HepG2 (cell line): ENCODE measurements at regions not wholly inside any gene's neighbourhood (a gene's known extent, or its start where the extent isn't known, plus 50 kb on each side); places are given as distances from the start of the nearest gene placed in this dataset.

Experiments used
- ATAC-seq: fragments of 200-7000 bp; cut with Tn5 transposase; 3 replicates; pipeline ENCODE4 v1.9.1; 2020; ENCODE audit warnings: mild to moderate bottlenecking, moderate library complexity
- BruUV-seq: library from RNA; stranded (reverse); fragments of 400-500 nt; replicated peaks from 2 replicates; lab custom pipeline; 2021; lab: Mats Ljungman, UMichigan
- CTCF ChIA-PET: fragments of 300-600 bp; formaldehyde crosslinking; extraction: SDS; loops from one replicate; lab custom pipeline; 2021; ENCODE audit warnings: low total read pairs, inconsistent platforms, low intra/inter-chr PET ratio; lab: Yijun Ruan, JAX
- POLR2A ChIA-PET: fragments of 350-600 bp; sonication (Branson Sonifier 250); formaldehyde crosslinking; loops from one replicate; lab custom pipeline; 2020; ENCODE audit warnings: antibody characterized with exemption, inconsistent platforms; lab: Yijun Ruan, JAX
- DNase-seq: peaks from one replicate; pipeline ENCODE4 v3.0.0-alpha.2; 2015; ENCODE audit warnings: low spot score
- FAIRE-seq: peaks from 3 replicates; lab custom pipeline; 2011; peaks lifted over from hg19 to GRCh38; lab: Jason Lieb, UNC
- H2AFZ ChIP-seq: one replicate; pipeline ENCODE4 v1.6.1; 2011; ENCODE audit warnings: low read length, inconsistent platforms
- H3K27ac ChIP-seq: fragments of 300-600 bp; 3 replicates; pipeline ENCODE4 v1.8.0; 2011; ENCODE audit warnings: mixed run types, mild to moderate bottlenecking, mixed read lengths, low read length, inconsistent platforms; ENCODE audit not compliant: insufficient read depth; ENCODE audit errors: extremely low read length
- H3K27me3 ChIP-seq, 2 experiments: fragments of 200-600 bp in 1 of 2; 2 replicates in 1 of 2; 3 replicates in 1 of 2; pipeline versions ENCODE4 v1.6.0 to v1.8.0; 2011; ENCODE audit warnings: low read length in 2 of 2, mild to moderate bottlenecking in 2 of 2, moderate library complexity in 2 of 2, inconsistent platforms in 1 of 2; ENCODE audit not compliant: insufficient read depth in 2 of 2, control insufficient read depth in 1 of 2
- H3K36me3 ChIP-seq, 2 experiments: fragments of 200-600 bp in 1 of 2; replicated peaks in 1 of 2; 2 replicates in 1 of 2; 3 replicates in 1 of 2; pipeline versions ENCODE4 v1.5.1 to v1.8.0; 2011; ENCODE audit warnings: low read length in 2 of 2, inconsistent platforms in 1 of 2; ENCODE audit not compliant: insufficient read depth in 2 of 2, control insufficient read depth in 1 of 2
- H3K4me1 ChIP-seq: 2 replicates; pipeline ENCODE4 v1.5.1; 2012; ENCODE audit warnings: low read length, inconsistent platforms; ENCODE audit not compliant: insufficient read depth
- H3K4me2 ChIP-seq: 2 replicates; pipeline ENCODE4 v1.6.0; 2011; ENCODE audit warnings: low read depth, low read length, inconsistent platforms
- H3K4me3 ChIP-seq, 3 experiments: fragments of 200-600 bp in 1 of 3; sonication (generic), shearing (Covaris generic) in 1 of 3; replicated peaks in 1 of 3; 2 replicates each; pipeline ENCODE4 v1.5.1; 2011 to 2016; ENCODE audit warnings: low read length in 3 of 3, inconsistent platforms in 2 of 3, low read depth in 2 of 3, mild to moderate bottlenecking in 2 of 3, control low read depth in 1 of 3, mixed read lengths in 1 of 3; ENCODE audit not compliant: insufficient read depth in 1 of 3
- H3K79me2 ChIP-seq: one replicate; pipeline ENCODE4 v1.6.1; 2011; ENCODE audit warnings: low read length, inconsistent platforms; ENCODE audit not compliant: insufficient read depth
- H3K9ac ChIP-seq: 2 replicates; pipeline ENCODE4 v1.6.0; 2011; ENCODE audit warnings: mild to moderate bottlenecking, low read depth, low read length, inconsistent platforms; ENCODE audit not compliant: insufficient read depth
- H3K9me3 ChIP-seq: 2 replicates; pipeline ENCODE4 v1.5.1; 2012; ENCODE audit warnings: mild to moderate bottlenecking, low read length
- H4K20me1 ChIP-seq: 2 replicates; pipeline ENCODE4 v1.6.0; 2011; ENCODE audit warnings: inconsistent platforms, mild to moderate bottlenecking, low read length, moderate library complexity; ENCODE audit not compliant: insufficient read depth
- FLYWCH1 ChIP-seq: sonication (generic); formaldehyde crosslinking; IDR thresholded peaks from 2 replicates; pipeline ENCODE4 v1.8.1; 2023; ENCODE audit warnings: mild to moderate bottlenecking, missing genetic modification reagents
- ZKSCAN8 ChIP-seq: IDR thresholded peaks from 2 replicates; pipeline ENCODE4 v1.6.1; 2016; ENCODE audit warnings: borderline replicate concordance, missing genetic modification reagents, missing compliant biosample characterization
- ZNF33A ChIP-seq: sonication (generic); formaldehyde crosslinking; IDR thresholded peaks from 2 replicates; pipeline ENCODE4 v1.5.1; 2020; ENCODE audit warnings: missing genetic modification reagents, mild to moderate bottlenecking, moderate library complexity, borderline replicate concordance
- ZNF441 ChIP-seq: sonication (generic); formaldehyde crosslinking; IDR thresholded peaks from 2 replicates; pipeline ENCODE4 v1.7.0; 2021; ENCODE audit warnings: missing genetic modification reagents, borderline replicate concordance
- WGBS: methylation state at CpG from one replicate; pipeline ENCODE4 v1.1.6; 2017; ENCODE audit warnings: low lambda C conversion rate; 5-methylcytosine and 5-hydroxymethylcytosine counted together
- in situ Hi-C: cut with HindIII; loops from 2 replicates; pipeline ENCODE4 v1.10.0; 2017; ENCODE audit warnings: low pct_unique_long_range_greater_than_20kb; ENCODE audit not compliant: extremely low pct_ligation_motif_present
- intact Hi-C: fragments of 100-400 bp; cut with micrococcal nuclease; formaldehyde crosslinking; loops from one replicate; pipeline ENCODE4 v1.10.0; 2022; ENCODE audit not compliant: unreplicated experiment
- TF ChIP-seq, protein P1 (sequence below): sonication (generic); formaldehyde crosslinking; IDR thresholded peaks from 2 replicates; pipeline ENCODE4 v1.8.0; 2022; ENCODE audit warnings: mild to moderate bottlenecking, missing genetic modification reagents; ENCODE audit not compliant: insufficient replicate concordance
- TF ChIP-seq, protein P2 (sequence below): sonication (generic); IDR thresholded peaks from 2 replicates; pipeline ENCODE4 v1.6.1; 2016; ENCODE audit warnings: low read depth, borderline replicate concordance
- TF ChIP-seq, protein P3 (sequence below): IDR thresholded peaks from 2 replicates; pipeline ENCODE4 v1.6.1; 2016; ENCODE audit warnings: low read depth, missing genetic modification reagents, missing compliant biosample characterization

DNA sequence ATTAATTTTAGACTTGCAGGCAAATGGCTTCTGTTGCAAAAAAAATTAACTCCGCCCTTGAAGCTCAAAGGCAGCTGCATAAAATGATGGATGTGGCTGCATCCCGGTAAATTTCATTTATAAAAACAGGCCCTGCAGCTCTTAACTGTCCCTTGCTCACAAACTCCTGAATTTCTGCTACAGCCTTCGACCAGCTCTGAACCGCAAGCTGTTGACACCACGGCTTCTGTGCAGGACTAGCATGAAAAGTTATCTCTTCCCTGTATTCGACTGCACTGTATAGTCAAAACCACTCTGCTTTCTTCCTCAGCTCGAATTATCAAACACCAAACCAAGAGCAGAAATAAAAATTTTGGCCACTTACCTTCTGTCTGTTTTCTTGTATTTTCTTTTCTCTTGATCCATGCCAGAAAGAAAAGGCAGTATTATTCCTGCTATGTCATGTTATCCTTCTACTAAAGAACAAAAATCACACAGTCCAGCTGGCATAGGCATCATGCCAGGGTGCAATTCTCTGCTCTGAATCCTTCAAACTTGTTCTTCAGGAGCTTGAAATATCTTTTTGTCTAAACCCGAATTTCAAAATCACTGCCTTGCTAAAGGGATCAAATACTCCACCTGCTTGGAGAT, 195.5 kb upstream of the NCAM2 start:
- FAIRE-seq = no peak
- H2AFZ ChIP-seq = no peak overlapping the region
- in situ Hi-C loops = no loop called here
- CTCF ChIA-PET = no interaction called here
- H3K79me2 ChIP-seq = no peaks in the 10 kb centered on the region
- H3K4me2 ChIP-seq = no peak overlapping the region
- peaks cover 85% of the 10 kb centered on the region for H3K9me3 ChIP-seq
- intact Hi-C loops = no loop called here
- no peaks in the 10 kb centered on the region for H4K20me1 ChIP-seq
- no peak overlapping the region for H3K9ac ChIP-seq
- POLR2A ChIA-PET = no interaction called here
- H3K27ac ChIP-seq = no peak overlapping the region
- H3K4me3 ChIP-seq = no peak overlapping the region
- no peaks in the 10 kb centered on the region for H3K4me1 ChIP-seq
- WGBS = 22% methylated on average over 8 of the region's 8 CpGs
- no peak for ATAC-seq
- H3K36me3 ChIP-seq = no peaks in the 10 kb centered on the region
- no peaks in the 10 kb centered on the region for H3K27me3 ChIP-seq
- no TSS peak for BruUV-seq
- DNase-seq = no peak
- TF ChIP-seq, protein P1, sequence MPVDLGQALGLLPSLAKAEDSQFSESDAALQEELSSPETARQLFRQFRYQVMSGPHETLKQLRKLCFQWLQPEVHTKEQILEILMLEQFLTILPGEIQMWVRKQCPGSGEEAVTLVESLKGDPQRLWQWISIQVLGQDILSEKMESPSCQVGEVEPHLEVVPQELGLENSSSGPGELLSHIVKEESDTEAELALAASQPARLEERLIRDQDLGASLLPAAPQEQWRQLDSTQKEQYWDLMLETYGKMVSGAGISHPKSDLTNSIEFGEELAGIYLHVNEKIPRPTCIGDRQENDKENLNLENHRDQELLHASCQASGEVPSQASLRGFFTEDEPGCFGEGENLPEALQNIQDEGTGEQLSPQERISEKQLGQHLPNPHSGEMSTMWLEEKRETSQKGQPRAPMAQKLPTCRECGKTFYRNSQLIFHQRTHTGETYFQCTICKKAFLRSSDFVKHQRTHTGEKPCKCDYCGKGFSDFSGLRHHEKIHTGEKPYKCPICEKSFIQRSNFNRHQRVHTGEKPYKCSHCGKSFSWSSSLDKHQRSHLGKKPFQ (CRISPR knock-in tag) = no peak
- no peak for TF ChIP-seq ZNF441
- no peak for TF ChIP-seq ZKSCAN8 (CRISPR knock-in tag)
- TF ChIP-seq FLYWCH1 = no peak
- no peak for TF ChIP-seq ZNF33A (CRISPR knock-in tag)
- TF ChIP-seq, protein P2, sequence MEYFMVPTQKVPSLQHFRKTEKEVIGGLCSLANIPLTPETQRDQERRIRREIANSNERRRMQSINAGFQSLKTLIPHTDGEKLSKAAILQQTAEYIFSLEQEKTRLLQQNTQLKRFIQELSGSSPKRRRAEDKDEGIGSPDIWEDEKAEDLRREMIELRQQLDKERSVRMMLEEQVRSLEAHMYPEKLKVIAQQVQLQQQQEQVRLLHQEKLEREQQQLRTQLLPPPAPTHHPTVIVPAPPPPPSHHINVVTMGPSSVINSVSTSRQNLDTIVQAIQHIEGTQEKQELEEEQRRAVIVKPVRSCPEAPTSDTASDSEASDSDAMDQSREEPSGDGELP = no peak
- TF ChIP-seq, protein P3, sequence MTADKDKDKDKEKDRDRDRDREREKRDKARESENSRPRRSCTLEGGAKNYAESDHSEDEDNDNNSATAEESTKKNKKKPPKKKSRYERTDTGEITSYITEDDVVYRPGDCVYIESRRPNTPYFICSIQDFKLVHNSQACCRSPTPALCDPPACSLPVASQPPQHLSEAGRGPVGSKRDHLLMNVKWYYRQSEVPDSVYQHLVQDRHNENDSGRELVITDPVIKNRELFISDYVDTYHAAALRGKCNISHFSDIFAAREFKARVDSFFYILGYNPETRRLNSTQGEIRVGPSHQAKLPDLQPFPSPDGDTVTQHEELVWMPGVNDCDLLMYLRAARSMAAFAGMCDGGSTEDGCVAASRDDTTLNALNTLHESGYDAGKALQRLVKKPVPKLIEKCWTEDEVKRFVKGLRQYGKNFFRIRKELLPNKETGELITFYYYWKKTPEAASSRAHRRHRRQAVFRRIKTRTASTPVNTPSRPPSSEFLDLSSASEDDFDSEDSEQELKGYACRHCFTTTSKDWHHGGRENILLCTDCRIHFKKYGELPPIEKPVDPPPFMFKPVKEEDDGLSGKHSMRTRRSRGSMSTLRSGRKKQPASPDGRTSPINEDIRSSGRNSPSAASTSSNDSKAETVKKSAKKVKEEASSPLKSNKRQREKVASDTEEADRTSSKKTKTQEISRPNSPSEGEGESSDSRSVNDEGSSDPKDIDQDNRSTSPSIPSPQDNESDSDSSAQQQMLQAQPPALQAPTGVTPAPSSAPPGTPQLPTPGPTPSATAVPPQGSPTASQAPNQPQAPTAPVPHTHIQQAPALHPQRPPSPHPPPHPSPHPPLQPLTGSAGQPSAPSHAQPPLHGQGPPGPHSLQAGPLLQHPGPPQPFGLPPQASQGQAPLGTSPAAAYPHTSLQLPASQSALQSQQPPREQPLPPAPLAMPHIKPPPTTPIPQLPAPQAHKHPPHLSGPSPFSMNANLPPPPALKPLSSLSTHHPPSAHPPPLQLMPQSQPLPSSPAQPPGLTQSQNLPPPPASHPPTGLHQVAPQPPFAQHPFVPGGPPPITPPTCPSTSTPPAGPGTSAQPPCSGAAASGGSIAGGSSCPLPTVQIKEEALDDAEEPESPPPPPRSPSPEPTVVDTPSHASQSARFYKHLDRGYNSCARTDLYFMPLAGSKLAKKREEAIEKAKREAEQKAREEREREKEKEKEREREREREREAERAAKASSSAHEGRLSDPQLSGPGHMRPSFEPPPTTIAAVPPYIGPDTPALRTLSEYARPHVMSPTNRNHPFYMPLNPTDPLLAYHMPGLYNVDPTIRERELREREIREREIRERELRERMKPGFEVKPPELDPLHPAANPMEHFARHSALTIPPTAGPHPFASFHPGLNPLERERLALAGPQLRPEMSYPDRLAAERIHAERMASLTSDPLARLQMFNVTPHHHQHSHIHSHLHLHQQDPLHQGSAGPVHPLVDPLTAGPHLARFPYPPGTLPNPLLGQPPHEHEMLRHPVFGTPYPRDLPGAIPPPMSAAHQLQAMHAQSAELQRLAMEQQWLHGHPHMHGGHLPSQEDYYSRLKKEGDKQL = no peak
